ENCODE measurements at regions not wholly inside any gene's neighbourhood (a gene's known extent, or its start where the extent isn't known, plus 50 kb on each side); places are given as distances from the start of the nearest gene placed in this dataset.
A peak's percentile ranks its signal among the peaks of the same experiment; 100 is the strongest.
"Not testable (repeated sequence)": the region's sequence is repeated elsewhere in the genome, so short reads cannot be mapped to it uniquely, and the experiment has no call there.

DNA sequence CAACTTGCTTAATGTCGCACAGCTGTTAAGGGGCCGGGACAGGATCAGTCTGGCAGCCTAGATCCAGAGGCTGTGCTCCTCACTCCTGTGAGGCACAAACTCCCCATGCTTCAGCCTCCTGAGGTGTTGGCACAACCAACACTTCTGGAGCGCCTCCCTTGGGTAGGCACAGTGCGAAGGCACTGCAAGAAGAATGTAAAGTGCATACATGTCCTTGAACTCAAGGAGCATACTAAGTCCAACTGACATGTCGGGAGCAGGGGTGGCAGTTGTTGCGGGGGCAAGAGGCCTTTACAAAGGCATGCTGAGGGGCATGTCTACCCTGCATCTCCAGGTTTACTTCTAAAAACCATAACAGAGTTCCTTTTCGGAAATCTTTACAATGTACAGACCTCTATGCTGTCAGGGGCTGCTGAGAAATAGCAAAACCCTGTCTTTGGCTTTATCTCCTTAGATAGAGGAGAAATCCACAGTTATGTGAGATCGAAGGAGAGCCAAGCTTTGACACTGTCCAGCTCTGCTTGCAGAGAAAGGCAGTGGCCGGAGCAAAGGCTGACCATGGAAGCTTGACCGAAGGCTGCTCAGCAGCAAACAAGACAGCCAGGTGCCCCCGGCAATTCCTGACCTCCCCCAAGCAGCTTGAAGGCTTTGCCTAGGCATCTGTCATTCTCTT, 93.9 kb downstream of the CDC7 start:
- Mint-ChIP-seq H3K27me3 (ENCODE audit: low read depth) (no peaks in the 10 kb centered on the region), H3K4me1 (ENCODE audit: low read depth) (peaks cover 38% of the 10 kb centered on the region), H3K9me3 (no peaks in the 10 kb centered on the region), H3K27ac (no peak overlapping the region), H3K36me3 (ENCODE audit: insufficient read depth in 2 of 2) (no peaks in the 10 kb centered on the region), H3K4me3 (no peak overlapping the region)
- no peak for ATAC-seq (replicated peaks in 1 of 2)
- DNase-seq, result no peak

DNA sequence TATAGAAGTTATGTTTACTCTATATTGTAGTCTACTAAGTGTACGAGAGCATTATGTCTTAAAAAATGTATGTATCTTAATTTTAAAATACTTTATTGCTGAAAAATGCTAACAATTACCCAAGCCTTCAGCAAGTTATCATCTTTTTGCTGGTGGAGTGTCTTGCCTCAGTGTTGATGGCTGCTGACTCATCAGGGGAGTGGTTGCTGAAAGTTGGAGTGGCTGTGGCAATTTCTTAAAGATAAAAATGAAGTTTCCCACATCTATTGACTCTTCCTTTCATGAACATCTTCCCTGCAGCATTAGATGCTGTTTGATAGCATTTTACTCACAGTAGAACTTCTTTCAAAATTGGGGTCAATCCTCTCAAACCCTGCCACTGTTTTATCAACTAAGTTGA, 95.8 kb downstream of the CDC7 start:
- peaks cover 6% of the 10 kb centered on the region for H3K27me3 Mint-ChIP-seq (ENCODE audit: low read depth)
- ATAC-seq (replicated peaks in 1 of 2) (no peak), DNase-seq (peak in 1 of 2 donors; percentile 18)
- H3K4me3 Mint-ChIP-seq, result no peak overlapping the region
- H3K9me3 Mint-ChIP-seq, result peaks cover 0 to 1% of the 10 kb centered on the region in 2 donors
- H3K4me1 Mint-ChIP-seq (ENCODE audit: low read depth), result peaks cover 30% of the 10 kb centered on the region
- H3K36me3 Mint-ChIP-seq (ENCODE audit: insufficient read depth in 2 of 2), result no peaks in the 10 kb centered on the region
- H3K27ac Mint-ChIP-seq, result no peak overlapping the region

DNA sequence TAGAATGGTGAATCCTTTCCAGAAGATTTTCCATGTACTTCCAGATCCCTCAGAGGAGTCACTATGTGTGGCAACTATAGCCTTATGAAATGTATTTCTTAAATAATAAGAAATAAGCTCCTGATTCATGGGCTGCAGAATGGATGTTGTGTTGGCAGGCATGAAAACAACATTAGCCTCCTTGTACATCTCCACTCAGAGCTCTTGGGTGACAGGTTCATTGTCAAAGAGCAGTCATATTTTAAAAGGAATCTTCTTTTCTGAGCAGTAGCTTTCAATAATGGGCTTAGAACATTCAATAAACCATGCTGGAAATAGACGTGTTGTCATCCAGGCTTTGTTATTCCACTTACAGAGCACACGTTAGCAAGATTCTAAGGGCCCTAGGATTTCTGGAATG, 96.6 kb downstream of the CDC7 start:
- no peak overlapping the region for H3K27ac Mint-ChIP-seq
- DNase-seq (no peak), ATAC-seq (replicated peaks in 1 of 2) (no peak)
- no peak overlapping the region for H3K4me3 Mint-ChIP-seq
- no peaks in the 10 kb centered on the region for H3K36me3 Mint-ChIP-seq (ENCODE audit: insufficient read depth in 2 of 2)
- peaks cover 6% of the 10 kb centered on the region for H3K27me3 Mint-ChIP-seq (ENCODE audit: low read depth)
- peaks cover 0 to 1% of the 10 kb centered on the region in 2 donors for H3K9me3 Mint-ChIP-seq
- H3K4me1 Mint-ChIP-seq (ENCODE audit: low read depth), result peaks cover 22% of the 10 kb centered on the region

DNA sequence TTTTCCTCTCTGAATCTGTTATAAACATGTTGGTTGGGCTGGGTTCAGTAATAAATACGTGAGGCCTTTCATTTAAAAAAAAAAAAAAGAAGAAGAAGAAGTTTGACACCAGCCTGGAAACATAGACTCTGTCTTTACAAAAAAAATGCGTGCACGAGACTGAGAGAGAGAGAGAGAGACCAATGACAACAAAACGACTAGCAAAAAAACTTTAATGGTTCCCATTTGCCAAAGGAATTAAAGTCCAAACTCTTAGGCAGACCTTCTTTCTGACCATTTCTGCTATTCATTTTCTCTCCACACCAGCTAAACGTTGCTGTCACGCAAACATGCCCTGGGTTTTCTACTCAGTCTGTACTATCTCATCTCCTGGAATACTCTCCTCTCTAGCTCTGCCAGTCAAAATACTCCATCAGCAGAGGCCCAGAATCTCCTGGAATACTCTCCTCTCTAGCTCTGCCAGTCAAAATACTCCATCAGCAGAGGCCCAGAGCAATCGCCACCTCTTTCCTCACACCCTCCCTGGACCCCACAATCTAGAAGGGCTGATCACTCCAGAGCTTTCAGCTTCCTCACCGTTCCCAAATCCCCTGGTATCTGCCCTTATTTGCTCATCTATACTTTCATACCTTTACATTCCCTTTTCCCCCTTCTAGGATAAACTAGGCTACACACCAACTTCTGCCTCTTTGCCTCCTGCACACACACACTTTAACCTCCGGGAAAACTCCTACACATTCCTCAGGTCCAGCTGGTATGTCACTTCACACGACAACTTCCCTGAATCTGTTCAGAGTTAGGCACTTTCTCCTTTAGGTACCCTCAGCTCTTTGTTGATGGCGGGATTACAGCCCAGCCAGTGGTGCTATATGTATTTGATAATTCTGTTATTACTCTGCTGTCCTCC, 100.0 kb downstream of the CDC7 start:
- Mint-ChIP-seq H3K4me1 (ENCODE audit: low read depth) (peaks cover 26% of the 10 kb centered on the region), H3K4me3 (no peak overlapping the region), H3K27me3 (ENCODE audit: low read depth) (peaks cover 6% of the 10 kb centered on the region), H3K36me3 (ENCODE audit: insufficient read depth in 2 of 2) (no peaks in the 10 kb centered on the region), H3K9me3 (peaks cover 0 to 1% of the 10 kb centered on the region in 2 donors), H3K27ac (no peak overlapping the region)
- no peak for ATAC-seq (replicated peaks in 1 of 2)
- no peak for DNase-seq

DNA sequence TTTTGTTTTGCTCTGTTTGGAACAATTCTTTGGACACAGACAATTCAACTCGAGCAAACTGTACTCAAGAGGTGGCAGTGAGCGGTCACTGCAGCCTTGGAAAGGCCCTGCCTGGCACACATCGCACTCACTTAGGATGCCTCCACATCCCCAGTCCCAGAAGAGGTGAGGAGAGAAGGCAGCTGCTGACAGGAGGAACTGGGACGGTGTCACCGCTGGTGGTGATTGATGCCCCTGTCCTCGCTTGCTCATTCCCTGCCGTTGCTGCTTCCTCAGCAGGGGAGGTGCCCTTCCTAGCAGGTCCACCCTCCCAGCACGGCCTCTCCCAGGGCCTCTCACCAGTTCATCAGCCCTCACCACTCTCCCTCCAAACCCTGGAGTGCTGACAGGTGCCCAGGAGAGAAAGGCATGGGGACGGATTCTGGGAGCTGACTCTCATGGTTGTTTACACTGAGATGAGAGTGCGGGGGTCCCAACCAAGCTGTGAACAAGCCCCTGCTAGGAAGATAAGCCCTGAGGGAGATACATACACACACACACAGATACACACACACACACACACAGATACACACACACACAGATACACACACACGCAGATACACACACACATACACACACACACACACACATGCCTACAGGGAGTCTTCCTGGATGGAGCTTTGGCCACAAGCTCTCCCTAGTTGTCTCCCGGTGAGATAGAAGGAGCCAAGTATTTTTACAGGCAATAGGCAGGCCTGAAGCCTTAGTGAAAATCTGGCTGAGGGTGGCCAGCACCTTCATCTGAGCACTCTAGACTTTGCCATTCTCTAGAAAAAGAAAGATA, 101.1 kb downstream of the CDC7 start:
- ATAC-seq (replicated peaks in 1 of 2), result no peak
- no peaks in the 10 kb centered on the region for H3K36me3 Mint-ChIP-seq (ENCODE audit: insufficient read depth in 2 of 2)
- H3K27ac Mint-ChIP-seq, result no peak overlapping the region
- no peak overlapping the region for H3K4me3 Mint-ChIP-seq
- H3K27me3 Mint-ChIP-seq (ENCODE audit: low read depth), result peaks cover 6% of the 10 kb centered on the region
- DNase-seq, result no peak
- peaks cover 17% of the 10 kb centered on the region for H3K4me1 Mint-ChIP-seq (ENCODE audit: low read depth)
- peaks cover 0 to 1% of the 10 kb centered on the region in 2 donors for H3K9me3 Mint-ChIP-seq

DNA sequence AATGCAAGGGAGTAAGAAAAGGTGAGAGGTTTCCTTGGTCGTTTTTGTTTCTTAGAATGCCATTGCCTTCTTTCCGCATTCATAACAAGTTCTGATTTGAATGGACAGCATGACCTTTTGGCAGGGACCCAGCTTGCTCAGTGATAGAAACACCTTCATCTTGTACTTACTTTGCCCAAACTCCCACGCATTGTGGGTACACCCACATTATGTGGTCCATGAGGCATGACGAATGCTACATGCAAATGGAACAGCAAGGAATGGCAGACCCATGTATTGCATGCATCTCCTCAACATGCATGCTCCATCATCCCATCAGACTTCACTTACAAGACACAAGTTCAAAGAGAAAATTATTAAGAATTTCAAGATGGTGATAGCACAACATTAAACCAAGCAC, 102.8 kb downstream of the CDC7 start:
- DNase-seq (peak; percentile 52 to 58), ATAC-seq (replicated peaks in 1 of 2) (peak; percentile 55 to 83)
- peaks cover 13% of the 10 kb centered on the region for H3K4me1 Mint-ChIP-seq (ENCODE audit: low read depth)
- H3K9me3 Mint-ChIP-seq, result peaks cover 3% of the 10 kb centered on the region in 2 donors
- no peak overlapping the region for H3K4me3 Mint-ChIP-seq
- peaks cover 6% of the 10 kb centered on the region for H3K27me3 Mint-ChIP-seq (ENCODE audit: low read depth)
- no peak overlapping the region for H3K27ac Mint-ChIP-seq
- no peaks in the 10 kb centered on the region for H3K36me3 Mint-ChIP-seq (ENCODE audit: insufficient read depth in 2 of 2)

DNA sequence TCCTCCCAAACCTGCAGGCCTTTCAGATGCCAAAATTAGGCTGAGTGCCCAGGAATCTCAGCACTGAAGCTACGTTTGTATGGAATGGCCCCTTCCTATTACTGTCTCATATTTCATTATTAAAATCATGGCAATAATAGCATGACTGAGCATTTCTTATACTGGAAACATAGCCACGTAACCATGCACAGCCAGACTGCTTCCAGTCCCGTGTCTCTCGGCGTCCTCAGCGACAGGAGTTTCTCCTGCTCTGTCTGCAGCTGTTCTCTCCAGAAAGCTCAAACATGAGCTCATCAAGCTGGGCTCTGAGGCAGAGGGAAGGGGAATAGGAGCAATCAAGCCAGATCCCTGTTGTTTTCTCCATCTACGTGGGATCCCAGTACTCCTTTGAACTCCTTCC, 104.0 kb downstream of the CDC7 start:
- H3K9me3 Mint-ChIP-seq, result peaks cover 3% of the 10 kb centered on the region in 2 donors
- no peak overlapping the region for H3K27ac Mint-ChIP-seq
- H3K36me3 Mint-ChIP-seq (ENCODE audit: insufficient read depth in 2 of 2), result no peaks in the 10 kb centered on the region
- no peak overlapping the region for H3K4me3 Mint-ChIP-seq
- H3K4me1 Mint-ChIP-seq (ENCODE audit: low read depth), result peaks cover 13% of the 10 kb centered on the region
- peaks cover 6% of the 10 kb centered on the region for H3K27me3 Mint-ChIP-seq (ENCODE audit: low read depth)
- no peak for DNase-seq
- ATAC-seq (replicated peaks in 1 of 2), result no peak

DNA sequence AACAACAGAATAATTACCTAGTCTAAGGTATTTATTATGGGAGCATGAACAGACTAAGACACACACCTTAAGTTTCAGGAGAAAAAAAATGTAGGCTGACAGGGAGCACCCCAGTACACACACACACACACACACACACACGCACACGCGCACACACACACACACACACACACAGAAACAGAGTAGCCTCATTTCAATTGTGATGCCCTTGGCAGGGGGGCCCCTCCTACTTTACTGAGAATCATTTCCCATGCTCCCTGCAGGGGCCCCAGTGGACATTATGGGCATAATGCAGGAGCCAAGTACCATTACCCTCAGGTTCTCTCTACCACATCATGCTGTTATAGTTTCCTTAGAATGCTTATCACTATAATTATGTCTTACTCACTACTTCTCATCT, 104.9 kb downstream of the CDC7 start:
- ATAC-seq (replicated peaks in 1 of 2) (no peak), DNase-seq (no peak)
- Mint-ChIP-seq H3K9me3 (peaks cover 3% of the 10 kb centered on the region in 2 donors), H3K4me3 (no peak overlapping the region), H3K27me3 (ENCODE audit: low read depth) (peaks cover 6% of the 10 kb centered on the region), H3K4me1 (ENCODE audit: low read depth) (peaks cover 13% of the 10 kb centered on the region), H3K36me3 (ENCODE audit: insufficient read depth in 2 of 2) (no peaks in the 10 kb centered on the region), H3K27ac (no peak overlapping the region)

DNA sequence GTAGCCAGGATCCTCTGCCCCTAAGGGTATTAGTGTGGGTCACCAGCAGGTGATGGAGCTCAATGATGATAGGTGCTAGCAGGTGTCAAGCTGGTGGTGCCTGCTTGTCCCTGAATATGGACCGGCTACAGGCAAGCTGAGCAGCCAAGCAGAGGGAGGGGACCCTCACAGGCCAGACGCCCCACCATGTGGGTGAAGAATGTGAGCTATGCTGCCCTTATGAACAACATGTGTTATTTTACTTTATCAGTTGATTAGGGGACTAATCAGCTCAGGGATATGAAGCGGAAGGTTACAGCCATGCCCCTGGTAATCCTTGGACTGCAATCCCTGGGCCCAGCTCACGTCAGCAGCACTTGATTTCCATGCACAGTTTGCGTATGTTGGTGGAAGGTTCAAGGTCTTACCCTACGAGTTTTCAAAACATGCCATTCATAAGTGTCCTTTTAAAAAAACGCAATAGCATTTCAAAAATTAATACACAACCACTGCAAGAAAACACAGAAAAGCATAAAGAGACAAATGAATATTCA, 106.0 kb downstream of the CDC7 start:
- peaks cover 2 to 3% of the 10 kb centered on the region in 2 donors for H3K9me3 Mint-ChIP-seq
- H3K4me1 Mint-ChIP-seq (ENCODE audit: low read depth), result peaks cover 13% of the 10 kb centered on the region
- DNase-seq (no peak), ATAC-seq (replicated peaks in 1 of 2) (no peak)
- no peak overlapping the region for H3K27ac Mint-ChIP-seq
- H3K27me3 Mint-ChIP-seq (ENCODE audit: low read depth), result no peaks in the 10 kb centered on the region
- no peaks in the 10 kb centered on the region for H3K36me3 Mint-ChIP-seq (ENCODE audit: insufficient read depth in 2 of 2)
- no peak overlapping the region for H3K4me3 Mint-ChIP-seq

DNA sequence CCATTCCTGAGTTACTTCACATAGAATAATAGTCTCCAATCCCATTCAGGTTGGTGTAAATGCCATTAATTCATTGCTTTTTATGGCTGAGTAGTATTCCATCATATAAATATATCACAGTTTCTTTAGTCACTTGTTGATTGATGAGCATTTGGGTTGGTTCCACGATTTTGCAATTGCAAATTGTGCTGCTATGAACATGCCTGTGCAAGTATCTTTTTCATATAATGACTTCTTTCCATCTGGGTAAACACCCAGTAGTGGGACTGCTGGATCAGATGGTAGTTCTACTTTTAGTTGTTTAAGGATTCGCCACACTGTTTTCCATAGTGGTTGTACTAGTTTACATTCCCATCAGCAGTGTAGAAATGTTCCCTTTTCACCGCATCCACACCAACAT, 107.0 kb downstream of the CDC7 start:
- H3K27ac Mint-ChIP-seq; H3K27me3 Mint-ChIP-seq (ENCODE audit: low read depth); H3K4me3 Mint-ChIP-seq; DNase-seq; H3K36me3 Mint-ChIP-seq (ENCODE audit: insufficient read depth in 2 of 2); ATAC-seq (replicated peaks in 1 of 2); H3K9me3 Mint-ChIP-seq: not testable (repeated sequence)
- H3K4me1 Mint-ChIP-seq (ENCODE audit: low read depth), result peaks cover 15% of the 10 kb centered on the region

DNA sequence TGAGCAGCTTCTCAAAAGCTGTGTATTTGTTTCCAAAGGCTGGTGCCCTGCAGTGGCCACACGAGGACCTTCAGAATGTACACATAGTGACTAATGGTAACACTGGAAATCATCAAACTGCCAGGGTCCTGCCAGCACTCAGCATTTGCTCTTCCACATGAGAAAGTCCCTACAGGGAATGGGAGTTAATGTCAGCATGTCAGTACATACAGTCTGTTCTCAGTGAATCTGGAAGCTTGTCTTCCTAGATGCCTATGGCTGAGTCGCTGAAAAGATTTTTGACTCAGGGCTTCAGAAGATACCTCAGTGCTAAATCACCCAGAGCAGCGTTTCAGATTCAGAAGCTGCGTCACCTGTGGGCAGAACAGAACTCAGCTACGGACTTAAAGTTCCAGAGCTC, 108.2 kb downstream of the CDC7 start:
- Mint-ChIP-seq H3K9me3 (peaks cover 2 to 3% of the 10 kb centered on the region in 2 donors), H3K4me1 (ENCODE audit: low read depth) (peaks cover 11% of the 10 kb centered on the region), H3K27me3 (ENCODE audit: low read depth) (no peaks in the 10 kb centered on the region), H3K27ac (no peak overlapping the region), H3K36me3 (ENCODE audit: insufficient read depth in 2 of 2) (no peaks in the 10 kb centered on the region), H3K4me3 (no peak overlapping the region)
- ATAC-seq (replicated peaks in 1 of 2) (no peak), DNase-seq (no peak)

DNA sequence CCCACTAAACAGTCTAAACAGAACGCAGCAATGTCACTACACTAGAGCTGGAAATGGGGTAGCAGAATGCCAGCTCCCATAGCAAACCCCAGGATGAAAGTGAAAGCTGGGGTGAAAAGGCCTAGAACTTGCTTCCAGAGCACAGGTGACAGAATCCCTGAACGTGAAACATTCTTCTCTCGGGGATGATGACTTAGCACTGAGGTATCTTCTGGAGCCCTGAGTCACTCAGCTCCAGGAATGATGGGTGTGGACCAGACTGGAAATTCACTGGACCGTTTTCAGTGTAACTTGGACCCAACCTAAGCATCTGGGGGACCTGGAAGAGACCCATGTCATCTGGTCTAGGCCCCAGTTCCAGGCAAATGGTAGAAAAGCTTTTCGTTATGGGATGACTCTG, 108.9 kb downstream of the CDC7 start:
- Mint-ChIP-seq H3K27ac (no peak overlapping the region), H3K4me1 (ENCODE audit: low read depth) (peaks cover 16% of the 10 kb centered on the region), H3K9me3 (peaks cover 2 to 3% of the 10 kb centered on the region in 2 donors), H3K27me3 (ENCODE audit: low read depth) (no peaks in the 10 kb centered on the region), H3K36me3 (ENCODE audit: insufficient read depth in 2 of 2) (no peaks in the 10 kb centered on the region), H3K4me3 (no peak overlapping the region)
- DNase-seq (no peak), ATAC-seq (replicated peaks in 1 of 2) (no peak)

DNA sequence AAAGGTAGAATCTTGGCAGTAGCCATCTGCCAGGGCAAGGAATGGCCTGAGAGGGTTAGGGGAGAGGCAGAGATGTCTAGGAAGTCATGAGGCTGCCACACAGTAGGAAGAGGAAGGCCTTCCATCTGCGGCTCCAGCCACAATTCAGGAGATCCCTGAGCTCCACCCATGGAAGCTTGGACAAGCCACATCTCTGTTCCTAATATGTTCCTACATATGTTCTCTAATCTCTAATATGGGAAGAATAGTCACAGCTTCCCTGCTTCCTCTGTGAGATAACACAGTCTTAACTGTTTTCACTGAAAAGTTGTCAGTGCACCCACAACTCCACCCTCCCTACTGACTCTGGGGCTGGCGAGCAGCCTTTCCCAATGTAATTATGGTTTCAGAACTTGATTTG, 109.5 kb downstream of the CDC7 start:
- no peaks in the 10 kb centered on the region for H3K27me3 Mint-ChIP-seq (ENCODE audit: low read depth)

More for the DNA sequence above, 109.5 kb downstream of the CDC7 start:
- Mint-ChIP-seq H3K4me3 (no peak overlapping the region), H3K9me3 (peaks cover 2 to 3% of the 10 kb centered on the region in 2 donors), H3K4me1 (ENCODE audit: low read depth) (peaks cover 16% of the 10 kb centered on the region), H3K36me3 (ENCODE audit: insufficient read depth in 2 of 2) (no peaks in the 10 kb centered on the region), H3K27ac (no peak overlapping the region)
- DNase-seq (no peak), ATAC-seq (replicated peaks in 1 of 2) (no peak)
